K562 (cell line): ENCODE measurements at regions not wholly inside any gene's neighbourhood (a gene's known extent, or its start where the extent isn't known, plus 50 kb on each side); places are given as distances from the start of the nearest gene placed in this dataset.

Source experiments
- ATAC-seq: fragments of 200-7000 bp; cut with Tn5 transposase; 3 replicates; pipeline ENCODE4 v1.9.1; 2020; ENCODE audit warnings: moderate library complexity
- BruUV-seq: library from RNA; stranded (reverse); fragments of 400-500 nt; replicated peaks from 2 replicates; lab custom pipeline; 2021; lab: Mats Ljungman, UMichigan
- CTCF ChIA-PET: fragments of 300-600 bp; formaldehyde crosslinking; extraction: SDS; loops from one replicate; lab custom pipeline; 2021; ENCODE audit warnings: low intra/inter-chr PET ratio; lab: Yijun Ruan, JAX
- POLR2A ChIA-PET: fragments of 300-600, 350-650 bp; sonication (Branson Sonifier 250); formaldehyde crosslinking; extraction: SDS; loops from one replicate; lab custom pipeline; 2021; ENCODE audit warnings: antibody characterized with exemption, inconsistent platforms; lab: Yijun Ruan, JAX
- DNase-seq, 4 experiments: peaks; one replicate each; pipeline versions ENCODE4 v3.0.0 to v3.0.0-alpha.2; 2011 to 2018; ENCODE audit warnings: low spot score in 3 of 4, mixed read lengths in 3 of 4; ENCODE audit errors: extremely low read depth in 1 of 4
- FAIRE-seq: peaks from 2 replicates; lab custom pipeline; 2011; peaks lifted over from hg19 to GRCh38; lab: Jason Lieb, UNC
- H2AFZ ChIP-seq: 2 replicates; pipeline ENCODE4 v1.6.0; 2011; ENCODE audit warnings: low read depth, low read length, control low read depth, inconsistent platforms
- H3K27ac ChIP-seq: fragments of 200-600 bp; 3 replicates; pipeline ENCODE4 v1.8.0; 2011; ENCODE audit warnings: low read depth, mild to moderate bottlenecking, control low read depth, inconsistent platforms, low read length, moderate library complexity, mixed read lengths; ENCODE audit errors: extremely low read depth
- H3K27me3 ChIP-seq, 2 experiments: fragments of 300-600 bp in 1 of 2; 2 replicates in 1 of 2; 3 replicates in 1 of 2; pipeline versions ENCODE4 v1.6.0 to v1.8.0; 2011; ENCODE audit warnings: inconsistent platforms in 2 of 2, low read length in 2 of 2, mild to moderate bottlenecking in 1 of 2, mixed read lengths in 1 of 2, moderate library complexity in 1 of 2; ENCODE audit not compliant: control insufficient read depth in 2 of 2, insufficient read depth in 2 of 2
- H3K36me3 ChIP-seq: fragments of 300-600 bp; 3 replicates; pipeline ENCODE4 v1.8.0; 2011; ENCODE audit warnings: mild to moderate bottlenecking, low read length, inconsistent platforms; ENCODE audit not compliant: control insufficient read depth, insufficient read depth
- H3K4me1 ChIP-seq, 2 experiments: fragments of 200-600 bp in 1 of 2; replicated peaks in 1 of 2; 2 replicates in 1 of 2; 3 replicates in 1 of 2; pipeline versions ENCODE4 v1.5.1 to v1.8.0; 2011; ENCODE audit warnings: inconsistent platforms in 2 of 2, low read length in 2 of 2, mild to moderate bottlenecking in 1 of 2, mixed read lengths in 1 of 2, moderate library complexity in 1 of 2; ENCODE audit not compliant: control insufficient read depth in 2 of 2, insufficient read depth in 2 of 2
- H3K4me2 ChIP-seq: 2 replicates; pipeline ENCODE4 v1.6.1; 2011; ENCODE audit warnings: low read length, control low read depth, inconsistent platforms, mixed read lengths; ENCODE audit not compliant: insufficient read depth
- H3K4me3 ChIP-seq: fragments of 200-600 bp; sonication (generic), shearing (Covaris generic); 2 replicates; pipeline ENCODE4 v1.5.1; 2016; ENCODE audit warnings: control low read depth, inconsistent platforms
- H3K79me2 ChIP-seq: fragments of 200-600 bp; 3 replicates; pipeline ENCODE4 v1.8.0; 2011; ENCODE audit warnings: low read length, inconsistent platforms; ENCODE audit not compliant: control insufficient read depth, insufficient read depth
- H3K9ac ChIP-seq, 2 experiments: 2 replicates each; pipeline versions ENCODE4 v1.6.0 to v1.6.1; 2011; ENCODE audit warnings: low read depth in 2 of 2, low read length in 2 of 2, control low read depth in 1 of 2, inconsistent platforms in 1 of 2, mild to moderate bottlenecking in 1 of 2, mixed read lengths in 1 of 2; ENCODE audit not compliant: insufficient read depth in 1 of 2
- H3K9me1 ChIP-seq: one replicate; pipeline ENCODE4 v1.6.0; 2011; ENCODE audit warnings: inconsistent platforms, mild to moderate bottlenecking, low read length, moderate library complexity; ENCODE audit not compliant: control insufficient read depth, insufficient read depth
- H3K9me3 ChIP-seq: replicated peaks from 2 replicates; pipeline ENCODE4 v1.5.1; 2011; ENCODE audit warnings: low read depth, low read length, inconsistent platforms; ENCODE audit not compliant: control insufficient read depth, insufficient read depth
- H4K20me1 ChIP-seq: replicated peaks from 2 replicates; pipeline ENCODE4 v1.6.1; 2011; ENCODE audit warnings: low read length, inconsistent platforms, mixed read lengths; ENCODE audit not compliant: control insufficient read depth, insufficient read depth
- CTBP1 ChIP-seq: fragments of 450-650 bp; IDR thresholded peaks from 2 replicates; pipeline ENCODE4 v1.6.1; 2016; ENCODE audit warnings: borderline replicate concordance
- CTCF ChIP-seq, 3 experiments: IDR thresholded peaks in 2 of 3; conservative IDR thresholded peaks in 1 of 3; 2 replicates each; pipeline ENCODE4 v1.5.1; 2011 to 2012; ENCODE audit warnings: low read length in 3 of 3, mild to moderate bottlenecking in 3 of 3, control low read depth in 2 of 3, improper control_type of control experiment in 1 of 3, inconsistent platforms in 1 of 3, low read depth in 1 of 3, mixed read lengths in 1 of 3, moderate library complexity in 1 of 3; ENCODE audit not compliant: insufficient read depth in 2 of 3
- ETS2 ChIP-seq: IDR thresholded peaks from 2 replicates; pipeline ENCODE4 v1.6.1; 2016; ENCODE audit warnings: borderline replicate concordance, missing genetic modification characterization, mild to moderate bottlenecking, moderate library complexity, missing compliant biosample characterization; ENCODE audit not compliant: poor library complexity, severe bottlenecking
- FUS ChIP-seq: fragments of 200-400 bp; formaldehyde crosslinking; optimal IDR thresholded peaks from 2 replicates; pipeline ENCODE3; 2017; ENCODE audit warnings: low read depth, low read length
- HDAC6 ChIP-seq: IDR thresholded peaks from 2 replicates; pipeline ENCODE4 v1.6.1; 2012; ENCODE audit warnings: low read depth, mild to moderate bottlenecking, control low read depth, inconsistent platforms, low read length, moderate library complexity
- HINFP ChIP-seq: fragments of 450-650 bp; conservative IDR thresholded peaks from 2 replicates; pipeline ENCODE4 v1.6.1; 2016; ENCODE audit warnings: missing genetic modification characterization, low read depth, mild to moderate bottlenecking, control low read depth, missing compliant biosample characterization
- NFE2L1 ChIP-seq: fragments of 450-650 bp; IDR thresholded peaks from 2 replicates; pipeline ENCODE4 v1.6.1; 2016; ENCODE audit warnings: missing genetic modification characterization, low read depth, mild to moderate bottlenecking, missing compliant biosample characterization, moderate library complexity, borderline replicate concordance
- NONO ChIP-seq, 2 experiments: fragments of 200-400 bp in 1 of 2; fragments of 450-650 bp in 1 of 2; formaldehyde crosslinking in 1 of 2; IDR thresholded peaks; 2 replicates each; pipeline ENCODE4 v1.6.1; 2017; ENCODE audit warnings: low read depth in 2 of 2, mild to moderate bottlenecking in 2 of 2, moderate library complexity in 2 of 2, low read length in 1 of 2
- PHF21A ChIP-seq: fragments of 450-650 bp; IDR thresholded peaks from 2 replicates; pipeline ENCODE4 v1.6.1; 2017; ENCODE audit warnings: low read depth, borderline replicate concordance
- RBM34 ChIP-seq: fragments of 200-400 bp; formaldehyde crosslinking; IDR thresholded peaks from 2 replicates; pipeline ENCODE4 v1.6.1; 2018; ENCODE audit warnings: low read length, borderline replicate concordance; ENCODE audit not compliant: insufficient read depth
- RFX5 ChIP-seq: IDR thresholded peaks from 2 replicates; pipeline ENCODE4 v1.6.1; 2011; ENCODE audit warnings: low read depth, mild to moderate bottlenecking, improper control_type of control experiment, low read length
- RFX7 ChIP-seq: fragments of 250-450 bp; sonication (Bioruptor Pico); IDR thresholded peaks from 2 replicates; pipeline ENCODE4 v1.5.1; 2021; ENCODE audit warnings: mild to moderate bottlenecking
- TRIM25 ChIP-seq: fragments of 450-650 bp; IDR thresholded peaks from 2 replicates; pipeline ENCODE4 v1.7.0; 2016; ENCODE audit warnings: borderline replicate concordance
- TSC22D4 ChIP-seq: fragments of 450-650 bp; IDR thresholded peaks from 2 replicates; pipeline ENCODE4 v1.6.1; 2016; ENCODE audit warnings: missing genetic modification characterization, missing biosample characterization, control low read depth
- ZNF3 ChIP-seq: fragments of 250-450 bp; sonication (Bioruptor Pico); IDR thresholded peaks from 2 replicates; pipeline ENCODE4 v1.5.0; 2021; ENCODE audit warnings: mild to moderate bottlenecking, moderate library complexity
- ZNF436 ChIP-seq: fragments of 250-450, 450-650 bp; sonication (Bioruptor Pico); formaldehyde crosslinking; IDR thresholded peaks from 2 replicates; pipeline ENCODE4 v1.7.0; 2020; ENCODE audit warnings: mild to moderate bottlenecking
- ZNF778 ChIP-seq: fragments of 450-650 bp; formaldehyde crosslinking; IDR thresholded peaks from 2 replicates; pipeline ENCODE4 v1.4.0; 2020; ENCODE audit warnings: mild to moderate bottlenecking, moderate library complexity
- WGBS: fragments of 100-300 bp; shearing (Covaris generic); methylation state at CpG from one replicate; pipeline ENCODE4 v1.1.6; 2016; ENCODE audit warnings: low coverage, mixed read lengths; ENCODE audit not compliant: insufficient coverage; ENCODE audit errors: missing lambda C conversion rate; 5-methylcytosine and 5-hydroxymethylcytosine counted together
- in situ Hi-C: fragments of 300-500 bp; cut with MboI; formaldehyde crosslinking; loops from 4 replicates; pipeline ENCODE4 v1.15.0; 2018; ENCODE audit warnings: inconsistent platforms, mixed read lengths
- intact Hi-C: fragments of 100-400 bp; cut with micrococcal nuclease; formaldehyde crosslinking; loops from 2 replicates; pipeline ENCODE4 v1.14.2; 2022

GRCh38 chr2:19669126-19669525, 232.7 kb downstream of the TTC32 start:
- H2AFZ ChIP-seq = no peak overlapping the region
- no peak overlapping the region for H3K27ac ChIP-seq
- intact Hi-C loops (loop anchor here (10.0 kb wide), 1 partner anchor 304 kb away; no protein-coding TSS in a partner anchor), in situ Hi-C loops (no loop called here)
- H3K9me3 ChIP-seq = no peaks in the 10 kb centered on the region
- BruUV-seq = no TSS peak
- H3K27me3 ChIP-seq = peaks cover 0 to 16% of the 10 kb centered on the region in 2 experiments; a peak in 3 of 5 replicates
- 1% methylated on average over 7 of the region's 7 CpGs for WGBS
- H3K4me1 ChIP-seq = no peaks in the 10 kb centered on the region
- no peaks in the 10 kb centered on the region for H3K9me1 ChIP-seq
- CTCF ChIA-PET = no interaction called here
- POLR2A ChIA-PET = no interaction called here
- H3K79me2 ChIP-seq = no peaks in the 10 kb centered on the region
- DNase-seq = no peak
- no peak for FAIRE-seq
- no peaks in the 10 kb centered on the region for H4K20me1 ChIP-seq
- no peak for ATAC-seq
- no peak overlapping the region for H3K4me3 ChIP-seq
- H3K36me3 ChIP-seq = no peaks in the 10 kb centered on the region
- H3K9ac ChIP-seq = no peak overlapping the region
- no peak overlapping the region for H3K4me2 ChIP-seq
- TF ChIP-seq NFE2L1 = no peak
- TF ChIP-seq TSC22D4 (tag) = no peak
- TF ChIP-seq FUS = no peak
- TF ChIP-seq RFX5 = no peak
- no peak for TF ChIP-seq HDAC6
- TF ChIP-seq CTCF (IDR thresholded peaks at IDR 0.05 in 2 of 3, conservative IDR thresholded peaks at IDR 0.05 in 1 of 3; ENCODE audit: insufficient read depth in 2 of 3, low read depth in 1 of 3, low read length in 3 of 3) = no peak
- TF ChIP-seq RFX7 (CRISPR knock-in tag) = no peak
- no peak for TF ChIP-seq TRIM25
- TF ChIP-seq PHF21A = no peak
- no peak for TF ChIP-seq ZNF436 (CRISPR knock-in tag)
- TF ChIP-seq NONO (IDR thresholded peaks at IDR 0.05; ENCODE audit: low read depth in 2 of 2, low read length in 1 of 2) = no peak
- TF ChIP-seq ZNF778 (CRISPR knock-in tag) = no peak
- TF ChIP-seq ZNF3 (CRISPR knock-in tag) = no peak
- TF ChIP-seq ETS2 (tag) = no peak
- TF ChIP-seq RBM34 = no peak
- no peak for TF ChIP-seq CTBP1
- TF ChIP-seq HINFP (tag) = no peak
